ENCODE measurements at regions not wholly inside any gene's neighbourhood (a gene's known extent, or its start where the extent isn't known, plus 50 kb on each side); places are given as distances from the start of the nearest gene placed in this dataset.

- Histone ChIP-seq H3K36me3 (ENCODE audit: insufficient read depth, low read length) (no peaks in the 10 kb centered on the region), H3K9ac (ENCODE audit: low read depth, low read length) (no peak overlapping the region), H3K4me1 (ENCODE audit: insufficient read depth, low read length) (peaks cover 9% of the 10 kb centered on the region), H3K9me3 (ENCODE audit: control insufficient read depth, insufficient read depth, low read length) (no peaks in the 10 kb centered on the region; the same call in 1 of the 2 replicates)
These were observed 521.2 kb upstream of the POU3F3 start for GRCh38 chr2:104332731-104333130.

- Histone ChIP-seq H3K4me1 (ENCODE audit: insufficient read depth, low read length) (peaks cover 3% of the 10 kb centered on the region), H3K9me3 (ENCODE audit: control insufficient read depth, insufficient read depth, low read length) (no peaks in the 10 kb centered on the region; the same call in 1 of the 2 replicates), H3K36me3 (ENCODE audit: insufficient read depth, low read length) (no peaks in the 10 kb centered on the region), H3K9ac (ENCODE audit: low read depth, low read length) (no peak overlapping the region)
These were observed 516.0 kb upstream of the POU3F3 start for GRCh38 chr2:104337869-104338268.

- no peaks in the 10 kb centered on the region for H3K4me1 ChIP-seq (ENCODE audit: insufficient read depth, low read length)
- H3K9me3 ChIP-seq (ENCODE audit: control insufficient read depth, insufficient read depth, low read length): no peaks in the 10 kb centered on the region; the same call in 1 of the 2 replicates
- no peaks in the 10 kb centered on the region for H3K36me3 ChIP-seq (ENCODE audit: insufficient read depth, low read length)
- no peak overlapping the region for H3K9ac ChIP-seq (ENCODE audit: low read depth, low read length)
These were observed 513.8 kb upstream of the POU3F3 start for GRCh38 chr2:104340162-104340561.

GRCh38 chr2:104340879-104341828, 512.8 kb upstream of the POU3F3 start:
- H3K4me1 ChIP-seq (ENCODE audit: insufficient read depth, low read length): no peaks in the 10 kb centered on the region
- H3K9ac ChIP-seq (ENCODE audit: low read depth, low read length): no peak overlapping the region
- H3K36me3 ChIP-seq (ENCODE audit: insufficient read depth, low read length): no peaks in the 10 kb centered on the region
- no peaks in the 10 kb centered on the region; the same call in 1 of the 2 replicates for H3K9me3 ChIP-seq (ENCODE audit: control insufficient read depth, insufficient read depth, low read length)

GRCh38 chr2:104344306-104344705, 509.6 kb upstream of the POU3F3 start:
- Histone ChIP-seq H3K36me3 (ENCODE audit: insufficient read depth, low read length) (no peaks in the 10 kb centered on the region), H3K9me3 (ENCODE audit: control insufficient read depth, insufficient read depth, low read length) (no peaks in the 10 kb centered on the region), H3K4me1 (ENCODE audit: insufficient read depth, low read length) (no peaks in the 10 kb centered on the region), H3K9ac (ENCODE audit: low read depth, low read length) (no peak overlapping the region)

GRCh38 chr2:104344985-104345384, 508.9 kb upstream of the POU3F3 start:
- Histone ChIP-seq H3K36me3 (ENCODE audit: insufficient read depth, low read length) (no peaks in the 10 kb centered on the region), H3K4me1 (ENCODE audit: insufficient read depth, low read length) (no peaks in the 10 kb centered on the region), H3K9ac (ENCODE audit: low read depth, low read length) (no peak overlapping the region)

GRCh38 chr2:104358122-104358521, 495.8 kb upstream of the POU3F3 start:
- Histone ChIP-seq H3K36me3 (ENCODE audit: insufficient read depth, low read length) (no peaks in the 10 kb centered on the region), H3K9ac (ENCODE audit: low read depth, low read length) (no peak overlapping the region), H3K9me3 (ENCODE audit: control insufficient read depth, insufficient read depth, low read length) (no peaks in the 10 kb centered on the region), H3K4me1 (ENCODE audit: insufficient read depth, low read length) (no peaks in the 10 kb centered on the region)

More at GRCh38 chr2:104344985-104345384, 508.9 kb upstream of the POU3F3 start:
- no peaks in the 10 kb centered on the region for H3K9me3 ChIP-seq (ENCODE audit: control insufficient read depth, insufficient read depth, low read length)

GRCh38 chr2:104361414-104361813, 492.5 kb upstream of the POU3F3 start:
- no peaks in the 10 kb centered on the region for H3K4me1 ChIP-seq (ENCODE audit: insufficient read depth, low read length)
- no peak overlapping the region for H3K9ac ChIP-seq (ENCODE audit: low read depth, low read length)
- H3K36me3 ChIP-seq (ENCODE audit: insufficient read depth, low read length): no peaks in the 10 kb centered on the region
- no peaks in the 10 kb centered on the region for H3K9me3 ChIP-seq (ENCODE audit: control insufficient read depth, insufficient read depth, low read length)

GRCh38 chr2:104368089-104368488, 485.8 kb upstream of the POU3F3 start:
- H3K36me3 ChIP-seq (ENCODE audit: insufficient read depth, low read length): no peaks in the 10 kb centered on the region
- H3K4me1 ChIP-seq (ENCODE audit: insufficient read depth, low read length): peaks cover 10% of the 10 kb centered on the region; the same call in 1 of the 2 replicates

GRCh38 chr2:104371087-104371781, 482.7 kb upstream of the POU3F3 start:
- Histone ChIP-seq H3K4me1 (ENCODE audit: insufficient read depth, low read length) (peaks cover 10% of the 10 kb centered on the region; the same call in 1 of the 2 replicates), H3K9ac (ENCODE audit: low read depth, low read length) (no peak overlapping the region), H3K9me3 (ENCODE audit: control insufficient read depth, insufficient read depth, low read length) (no peaks in the 10 kb centered on the region), H3K36me3 (ENCODE audit: insufficient read depth, low read length) (no peaks in the 10 kb centered on the region)

More at GRCh38 chr2:104368089-104368488, 485.8 kb upstream of the POU3F3 start:
- Histone ChIP-seq H3K9ac (ENCODE audit: low read depth, low read length) (no peak overlapping the region), H3K9me3 (ENCODE audit: control insufficient read depth, insufficient read depth, low read length) (no peaks in the 10 kb centered on the region)

GRCh38 chr2:104375206-104375605, 478.7 kb upstream of the POU3F3 start:
- H3K4me1 ChIP-seq (ENCODE audit: insufficient read depth, low read length): peaks cover 10% of the 10 kb centered on the region; the same call in 1 of the 2 replicates
- no peak overlapping the region for H3K9ac ChIP-seq (ENCODE audit: low read depth, low read length)

GRCh38 chr2:104378853-104379374, 475.0 kb upstream of the POU3F3 start:
- Histone ChIP-seq H3K9ac (ENCODE audit: low read depth, low read length) (peak overlapping the region; percentile 49), H3K4me1 (ENCODE audit: insufficient read depth, low read length) (no peaks in the 10 kb centered on the region), H3K36me3 (ENCODE audit: insufficient read depth, low read length) (no peaks in the 10 kb centered on the region), H3K9me3 (ENCODE audit: control insufficient read depth, insufficient read depth, low read length) (no peaks in the 10 kb centered on the region)

More at GRCh38 chr2:104375206-104375605, 478.7 kb upstream of the POU3F3 start:
- H3K36me3 ChIP-seq (ENCODE audit: insufficient read depth, low read length): no peaks in the 10 kb centered on the region
- no peaks in the 10 kb centered on the region for H3K9me3 ChIP-seq (ENCODE audit: control insufficient read depth, insufficient read depth, low read length)

- Histone ChIP-seq H3K9me3 (ENCODE audit: control insufficient read depth, insufficient read depth, low read length) (peaks cover 3% of the 10 kb centered on the region; the same call in 1 of the 2 replicates), H3K9ac (ENCODE audit: low read depth, low read length) (no peak overlapping the region), H3K36me3 (ENCODE audit: insufficient read depth, low read length) (no peaks in the 10 kb centered on the region), H3K4me1 (ENCODE audit: insufficient read depth, low read length) (no peaks in the 10 kb centered on the region)
These were observed 469.0 kb upstream of the POU3F3 start for GRCh38 chr2:104384961-104385360.

GRCh38 chr2:104385743-104386142, 468.2 kb upstream of the POU3F3 start:
- Histone ChIP-seq H3K36me3 (ENCODE audit: insufficient read depth, low read length) (no peaks in the 10 kb centered on the region), H3K9me3 (ENCODE audit: control insufficient read depth, insufficient read depth, low read length) (peaks cover 7% of the 10 kb centered on the region; the same call in 1 of the 2 replicates), H3K9ac (ENCODE audit: low read depth, low read length) (no peak overlapping the region), H3K4me1 (ENCODE audit: insufficient read depth, low read length) (no peaks in the 10 kb centered on the region)

Measured in ES-I3 (cell line).